ENCODE measurements at regions not wholly inside any gene's neighbourhood (a gene's known extent, or its start where the extent isn't known, plus 50 kb on each side); places are given as distances from the start of the nearest gene placed in this dataset.
"Not testable (repeated sequence)": the region's sequence is repeated elsewhere in the genome, so short reads cannot be mapped to it uniquely, and the experiment has no call there.

GRCh38 chr2:224109751-224110150 is 70.7 kb upstream of the SERPINE2 start:
- ATAC-seq, result no peak
- no peak for DNase-seq

GRCh38 chr2:224106794-224107193 is 67.7 kb upstream of the SERPINE2 start:
- ATAC-seq (no peak), DNase-seq (no peak)

DNA sequence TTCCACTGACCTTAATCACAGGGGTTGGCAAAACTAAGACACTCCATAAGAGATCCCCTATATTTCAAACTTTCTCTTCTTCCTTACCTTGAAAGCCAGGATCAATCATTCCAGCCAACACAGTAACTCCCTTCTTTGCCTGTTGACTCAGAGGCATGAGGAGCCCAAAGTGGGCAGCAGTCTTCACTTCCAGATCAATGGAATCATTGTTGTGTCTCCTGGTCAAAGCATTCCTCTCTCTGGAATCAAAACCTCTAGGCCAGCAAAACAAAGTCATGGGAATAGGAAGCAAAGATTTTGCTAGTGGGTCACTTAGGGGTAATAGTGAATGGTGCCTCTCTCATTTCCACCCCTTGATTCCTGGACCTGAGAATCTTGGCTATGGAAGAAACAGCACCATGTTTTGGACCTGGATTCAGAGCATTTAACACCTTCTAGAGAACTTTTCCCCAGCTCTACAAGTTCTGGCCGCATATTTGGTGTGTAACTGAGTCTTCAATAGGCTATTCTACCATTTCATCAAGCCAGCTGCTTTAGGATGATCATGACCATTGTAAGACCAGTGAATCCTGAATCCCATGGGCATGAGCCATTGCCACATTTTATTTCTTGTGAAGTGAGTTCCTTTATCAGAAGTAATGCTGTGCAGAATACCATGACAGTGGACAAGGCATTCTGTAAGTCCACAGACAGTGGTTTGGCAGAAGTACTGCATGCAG is 65.7 kb upstream of the SERPINE2 start:
- ATAC-seq (no peak), DNase-seq (no peak)

DNA sequence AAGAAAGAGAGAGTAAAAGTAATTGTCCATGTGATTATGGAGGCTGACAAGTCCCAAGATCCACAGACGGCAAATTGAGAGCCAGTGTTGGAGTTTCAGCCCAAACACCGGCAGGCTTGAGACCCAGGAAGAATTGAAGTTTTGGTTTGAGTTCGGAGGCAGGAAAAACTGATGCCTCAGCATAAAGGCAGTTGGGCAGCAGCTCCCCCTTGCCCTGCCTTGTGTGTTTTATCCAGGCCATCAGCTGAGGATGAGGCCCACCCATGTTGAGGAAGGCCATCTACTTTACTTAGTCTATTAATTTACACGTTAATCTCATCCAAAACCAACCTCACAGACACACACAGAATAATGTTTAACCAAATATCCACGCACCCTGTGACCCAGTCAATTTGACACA is 64.6 kb upstream of the SERPINE2 start:
- no peak for ATAC-seq
- no peak for DNase-seq

DNA sequence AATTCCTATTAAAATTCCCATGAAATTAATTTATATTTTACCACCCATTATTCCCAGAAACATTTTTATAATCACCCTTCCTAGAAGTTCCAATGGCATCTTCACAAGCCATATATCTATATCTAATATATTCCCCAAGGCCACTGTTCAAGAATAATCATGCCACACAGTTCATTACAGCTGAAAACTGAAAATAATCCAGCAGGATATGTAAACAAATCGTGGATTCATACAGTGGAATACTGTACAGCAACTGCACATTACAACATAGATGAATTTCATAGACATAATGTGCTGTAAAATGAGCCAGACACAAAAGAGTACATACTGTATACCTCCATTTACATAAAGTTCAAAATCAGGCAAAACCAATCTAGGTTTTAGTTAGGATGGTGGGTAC is 63.9 kb upstream of the SERPINE2 start:
- no peak for ATAC-seq
- no peak for DNase-seq

- no peak for ATAC-seq
- DNase-seq, result no peak
Measured at GRCh38 chr2:224101820-224102630, 62.9 kb upstream of the SERPINE2 start.

GRCh38 chr2:224099861-224100643 is 61.0 kb upstream of the SERPINE2 start:
- DNase-seq, result no peak
- no peak for ATAC-seq

GRCh38 chr2:224098481-224099230 is 59.6 kb upstream of the SERPINE2 start:
- DNase-seq (no peak), ATAC-seq (no peak)

- DNase-seq (no peak), ATAC-seq (no peak)
Measured at GRCh38 chr2:224094413-224094812, 55.3 kb upstream of the SERPINE2 start.

GRCh38 chr2:224091671-224092070 is 52.6 kb upstream of the SERPINE2 start:
- ATAC-seq, result not testable (repeated sequence)

DNA sequence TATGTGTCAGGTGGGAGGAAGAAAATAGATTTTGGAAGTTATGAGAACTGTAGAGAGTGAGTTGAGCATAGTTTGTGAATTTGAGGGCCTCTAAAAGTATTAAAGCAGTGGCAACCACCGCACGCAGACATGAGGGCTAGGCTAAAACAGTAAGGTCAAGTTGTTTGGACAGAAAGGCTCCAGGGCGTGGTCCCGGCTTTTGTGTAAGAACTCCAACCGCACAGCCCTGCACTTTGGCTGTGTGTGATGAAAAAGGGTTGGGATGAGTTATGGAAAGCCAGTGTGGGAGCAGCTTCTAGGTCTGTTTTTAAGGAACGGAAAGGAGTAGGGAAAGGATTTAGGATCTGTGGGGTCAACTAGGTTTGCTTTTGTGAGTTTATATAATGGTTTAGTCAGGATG is 50.5 kb upstream of the SERPINE2 start:
- not testable (repeated sequence) for ATAC-seq, DNase-seq

More at GRCh38 chr2:224091671-224092070, 52.6 kb upstream of the SERPINE2 start:
- not testable (repeated sequence) for DNase-seq
